Stomach (tissue), 4 donors: ENCODE measurements at regions not wholly inside any gene's neighbourhood (a gene's known extent, or its start where the extent isn't known, plus 50 kb on each side); places are given as distances from the start of the nearest gene placed in this dataset.

Source experiments
- CTCF ChIP-seq, 7 experiments: fragments of 450-650 bp in 4 of 7; fragments of 200-600 bp in 3 of 7; sonication (generic) in 3 of 7; IDR thresholded peaks; one replicate each; pipeline ENCODE4 v1.5.1; 2016 to 2019; ENCODE audit warnings: antibody characterized with exemption in 7 of 7, control low read depth in 2 of 7, mild to moderate bottlenecking in 1 of 7
- POLR2A ChIP-seq, 4 donors: fragments of 450-650 bp; IDR thresholded peaks; one replicate each; pipeline ENCODE4 v1.6.1; 2016; ENCODE audit warnings: antibody characterized with exemption in 4 of 4, control low read depth in 2 of 4, mild to moderate bottlenecking in 1 of 4, moderate library complexity in 1 of 4
- POLR2AphosphoS5 ChIP-seq, 3 donors: sonication (generic); formaldehyde crosslinking; IDR thresholded peaks; one replicate each; pipeline ENCODE4 v1.6.1; 2016; ENCODE audit warnings: antibody characterized with exemption in 3 of 3

GRCh38 chr21:35280231-35280630 is 231.1 kb upstream of the RUNX1 start:
- TF ChIP-seq POLR2AphosphoS5 (IDR thresholded peaks at IDR 0.05), result no peak
- TF ChIP-seq POLR2A (IDR thresholded peaks at IDR 0.05), result no peak
- no peak for TF ChIP-seq CTCF (IDR thresholded peaks at IDR 0.05)
